Small intestine (tissue), 7 donors: ENCODE measurements at regions not wholly inside any gene's neighbourhood (a gene's known extent, or its start where the extent isn't known, plus 50 kb on each side); places are given as distances from the start of the nearest gene placed in this dataset.
"Not testable (repeated sequence)": the region's sequence is repeated elsewhere in the genome, so short reads cannot be mapped to it uniquely, and the experiment has no call there.

Experiments
- DNase-seq, 2 donors: peaks; one replicate each; pipeline versions ENCODE4 v3.0.0 to v3.0.0-alpha.2; 2013
- FAIRE-seq: peaks from 2 replicates; lab custom pipeline; 2012; peaks lifted over from hg19 to GRCh38; lab: Jason Lieb, UNC
- H3K27ac ChIP-seq, 3 donors: one replicate each; pipeline ENCODE4 v1.5.1; 2013; ENCODE audit warnings: low read length in 2 of 3, mild to moderate bottlenecking in 2 of 3, control low read depth in 1 of 3, inconsistent platforms in 1 of 3, low read depth in 1 of 3, moderate library complexity in 1 of 3
- H3K27me3 ChIP-seq, 3 donors: one replicate each; pipeline ENCODE4 v1.6.1; 2013; ENCODE audit warnings: low read length in 3 of 3, inconsistent platforms in 1 of 3; ENCODE audit not compliant: control insufficient read depth in 3 of 3, insufficient read depth in 3 of 3
- H3K36me3 ChIP-seq, 3 donors: one replicate each; pipeline ENCODE4 v1.6.1; 2013; ENCODE audit warnings: low read length in 3 of 3, inconsistent platforms in 1 of 3, low read depth in 1 of 3, mild to moderate bottlenecking in 1 of 3, moderate library complexity in 1 of 3; ENCODE audit not compliant: control insufficient read depth in 3 of 3, insufficient read depth in 2 of 3
- H3K4me1 ChIP-seq, 3 donors: one replicate each; pipeline ENCODE4 v1.6.1; 2013; ENCODE audit warnings: low read length in 2 of 3, inconsistent platforms in 1 of 3, low read depth in 1 of 3, mild to moderate bottlenecking in 1 of 3, moderate library complexity in 1 of 3; ENCODE audit not compliant: control insufficient read depth in 3 of 3, insufficient read depth in 2 of 3
- H3K4me3 ChIP-seq, 3 donors: one replicate each; pipeline ENCODE4 v1.5.1; 2013; ENCODE audit warnings: low read length in 3 of 3, control low read depth in 1 of 3, inconsistent platforms in 1 of 3, low read depth in 1 of 3, mild to moderate bottlenecking in 1 of 3, moderate library complexity in 1 of 3
- H3K9me3 ChIP-seq, 2 donors: one replicate each; pipeline ENCODE4 v1.6.1; 2013; ENCODE audit warnings: low read depth in 1 of 2, low read length in 1 of 2; ENCODE audit not compliant: control insufficient read depth in 2 of 2, insufficient read depth in 1 of 2
- WGBS, 3 donors: extraction: QIAGEN DNeasy Blood & Tissue Kit; methylation state at CpG; one replicate each; pipeline ENCODE4 v1.1.7; 2013; 5-methylcytosine and 5-hydroxymethylcytosine counted together
- donor health status: healthy with polysubstance abuse.
- donor health status: control.
- donor health status: control.
- donor health status: Bipolar disorder and iron deficiency.
- donor health status: healthy.

DNA sequence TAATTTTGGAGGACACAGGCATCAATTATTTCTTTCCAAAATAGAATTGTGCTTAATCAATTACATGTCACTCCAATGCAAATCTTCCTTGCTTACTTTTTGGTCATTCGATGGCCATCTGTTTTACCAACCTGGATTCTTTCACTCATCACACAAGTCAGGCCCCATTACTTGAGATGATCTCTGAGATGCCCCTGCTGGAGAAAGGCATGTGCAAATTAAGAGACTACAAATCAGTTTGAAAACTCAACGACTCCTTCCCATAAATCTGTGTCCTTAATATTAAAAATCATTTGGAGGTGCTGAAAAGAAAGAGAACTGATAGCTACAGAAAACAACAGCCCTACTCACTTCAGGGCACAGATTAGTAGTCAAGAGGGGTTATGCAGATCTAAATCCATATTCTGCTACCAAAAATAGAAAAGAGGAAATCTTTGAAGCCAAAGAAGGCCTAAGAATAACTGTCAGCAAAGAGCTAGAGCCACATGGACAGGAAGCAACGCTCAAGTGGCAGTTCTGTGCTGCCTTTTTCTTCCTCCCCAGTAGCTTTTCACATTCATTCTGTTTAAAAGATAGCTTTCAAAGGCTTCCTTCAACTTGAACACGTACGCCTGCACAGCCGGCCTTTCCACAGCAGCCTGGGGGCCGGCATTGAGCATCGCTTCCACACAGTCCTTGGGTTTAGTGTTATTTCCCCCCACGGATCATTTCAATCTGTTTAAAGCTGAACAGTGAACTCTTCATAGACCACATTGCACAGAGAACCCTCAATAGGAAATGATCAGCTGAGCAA is 79.3 kb upstream of the MAP3K1 start:
- Histone ChIP-seq H3K27me3 (no peaks in the 10 kb centered on the region), H3K4me3 (no peak overlapping the region), H3K36me3 (no peaks in the 10 kb centered on the region), H3K27ac (no peak overlapping the region), H3K9me3 (no peaks in the 10 kb centered on the region), H3K4me1 (peaks cover 0 to 4% (median 0%) of the 10 kb centered on the region in 3 donors)
- FAIRE-seq (no peak), DNase-seq (no peak)
- WGBS, 3 donors: 48 to 86% (median 67%) methylated on average over 9 of the region's 9 CpGs

DNA sequence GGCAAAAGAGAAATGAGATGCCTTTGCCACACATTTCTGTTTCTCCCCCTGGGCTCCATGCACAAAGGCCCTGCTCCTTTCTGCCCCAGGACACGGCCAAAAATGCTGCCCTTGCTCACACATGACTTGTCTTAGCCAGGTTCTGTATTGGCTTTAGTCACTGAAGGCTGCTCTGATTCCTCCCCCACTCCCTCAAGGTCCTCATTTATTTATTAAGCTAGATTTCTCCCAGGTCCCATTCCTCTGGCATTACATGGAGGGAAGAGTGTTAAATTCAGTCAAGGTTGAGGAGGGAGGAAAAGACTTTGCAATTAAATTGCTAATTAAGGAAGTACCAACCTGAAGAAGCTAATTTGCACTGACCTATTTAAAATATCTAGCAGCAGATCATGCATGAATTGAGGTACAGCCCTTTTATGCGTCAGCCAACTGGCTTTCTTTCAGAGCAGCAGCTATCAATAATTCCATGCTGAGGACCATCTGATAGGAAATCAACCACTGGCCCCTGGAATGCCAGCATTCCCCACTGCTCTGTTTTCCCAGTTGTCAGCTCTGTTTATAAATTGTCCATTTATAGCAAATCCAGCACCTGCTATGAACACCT is 81.2 kb upstream of the MAP3K1 start:
- no peak overlapping the region for H3K27ac ChIP-seq
- peaks cover 0 to 4% (median 0%) of the 10 kb centered on the region in 3 donors for H3K4me1 ChIP-seq
- H3K36me3 ChIP-seq: no peaks in the 10 kb centered on the region
- DNase-seq: no peak
- H3K27me3 ChIP-seq: no peaks in the 10 kb centered on the region
- H3K4me3 ChIP-seq: no peak overlapping the region
- 60 to 68% (median 67%) methylated on average over 2 of the region's 2 CpGs for WGBS, 3 donors
- H3K9me3 ChIP-seq: no peaks in the 10 kb centered on the region
- FAIRE-seq: no peak

DNA sequence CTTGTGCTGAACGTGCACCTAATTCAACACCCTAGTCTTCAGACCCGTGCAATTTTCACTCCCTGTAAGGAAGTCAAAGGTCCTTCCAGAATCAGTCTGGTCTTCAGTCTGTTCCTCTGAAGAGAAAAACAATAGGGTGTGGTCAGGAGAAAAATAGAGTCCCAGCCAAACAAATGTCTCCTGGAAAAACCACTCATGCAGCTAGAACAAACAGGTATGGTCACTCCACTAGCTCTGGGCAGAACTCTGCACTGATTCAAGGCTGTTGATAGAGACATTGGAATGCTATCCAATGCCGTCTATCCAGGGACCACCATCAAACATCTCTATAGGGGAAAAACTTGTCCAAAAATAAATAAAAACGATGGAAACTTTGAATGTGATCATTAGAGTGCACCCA is 81.8 kb upstream of the MAP3K1 start:
- Histone ChIP-seq H3K9me3 (no peaks in the 10 kb centered on the region), H3K27me3 (no peaks in the 10 kb centered on the region), H3K4me1 (peaks cover 0 to 4% (median 0%) of the 10 kb centered on the region in 3 donors), H3K27ac (no peak overlapping the region), H3K36me3 (no peaks in the 10 kb centered on the region), H3K4me3 (no peak overlapping the region)
- FAIRE-seq (no peak), DNase-seq (no peak)
- 60 to 62% (median 62%) methylated on average over 4 of the region's 4 CpGs for WGBS, 3 donors

DNA sequence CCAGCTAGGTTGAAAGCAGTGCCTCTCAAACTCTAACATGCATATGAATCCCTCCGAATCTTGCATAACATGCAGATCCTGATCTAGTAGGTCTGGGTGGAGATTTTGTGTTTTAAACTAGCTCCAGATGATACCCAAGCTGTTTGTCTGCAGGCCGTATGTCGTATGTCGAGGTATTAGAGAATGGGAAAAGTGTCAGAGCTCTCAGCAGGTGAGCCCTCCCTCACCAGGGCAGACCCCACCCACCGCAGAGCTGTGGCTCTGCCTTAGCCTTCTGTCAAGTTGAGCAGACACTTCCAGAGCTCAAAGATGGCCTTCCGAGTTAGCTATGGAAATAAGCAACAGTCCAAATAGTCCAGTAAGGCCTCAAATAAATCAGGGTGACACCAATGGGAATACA is 83.2 kb upstream of the MAP3K1 start:
- Histone ChIP-seq H3K27me3 (no peaks in the 10 kb centered on the region), H3K36me3 (no peaks in the 10 kb centered on the region), H3K4me3 (no peak overlapping the region), H3K4me1 (peaks cover 0 to 4% (median 0%) of the 10 kb centered on the region in 3 donors), H3K9me3 (no peaks in the 10 kb centered on the region), H3K27ac (no peak overlapping the region)
- FAIRE-seq (no peak), DNase-seq (no peak)
- 92 to 94% (median 94%) methylated on average over 6 of the region's 6 CpGs for WGBS, 3 donors

DNA sequence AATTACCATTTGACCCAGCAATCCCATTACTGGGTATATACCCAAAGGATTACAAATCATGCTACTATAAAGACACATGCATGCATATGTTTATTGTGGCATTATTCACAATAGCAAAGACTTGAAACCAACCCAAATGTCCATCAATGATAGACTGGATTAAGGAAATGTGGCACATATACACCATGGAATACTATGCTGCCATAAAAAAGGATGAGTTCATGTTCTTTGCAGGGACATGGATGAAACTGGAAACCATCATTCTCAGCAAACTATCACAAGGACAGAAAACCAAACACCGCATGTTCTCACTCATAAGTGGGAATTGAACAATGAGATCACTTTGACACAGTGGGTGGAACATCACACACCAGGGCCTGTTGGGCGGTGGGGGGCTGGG is 83.9 kb upstream of the MAP3K1 start:
- not testable (repeated sequence) for FAIRE-seq, H3K4me3 ChIP-seq, DNase-seq, H3K27me3 ChIP-seq, H3K9me3 ChIP-seq, H3K36me3 ChIP-seq, H3K27ac ChIP-seq, H3K4me1 ChIP-seq
- 96 to 100% (median 97%) methylated on average over 2 of the region's 2 CpGs for WGBS, 3 donors

DNA sequence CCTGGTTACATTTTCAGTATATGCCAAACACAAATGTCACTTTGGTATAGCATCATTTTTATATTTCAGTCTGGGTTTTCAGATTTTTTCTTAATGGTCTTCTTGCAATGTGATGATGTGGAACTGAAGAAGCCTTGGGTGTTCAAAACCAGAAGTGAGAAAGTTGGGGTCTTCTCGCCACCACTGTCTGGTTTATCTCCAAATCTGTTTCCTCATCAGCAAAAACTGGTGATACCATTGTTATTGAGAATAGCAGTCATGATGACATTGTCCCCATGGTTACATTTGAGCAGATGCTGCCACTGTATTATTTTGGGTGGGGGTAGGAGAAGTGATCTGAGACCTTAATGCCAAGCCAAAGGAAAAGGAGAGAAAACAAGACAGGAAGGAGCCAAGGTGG is 85.9 kb upstream of the MAP3K1 start:
- H3K9me3 ChIP-seq: no peaks in the 10 kb centered on the region
- no peaks in the 10 kb centered on the region for H3K27me3 ChIP-seq
- no peaks in the 10 kb centered on the region for H3K36me3 ChIP-seq
- H3K4me1 ChIP-seq: no peaks in the 10 kb centered on the region
- 76 to 88% (median 78%) methylated on average over 1 of the region's 1 CpG for WGBS, 3 donors
- DNase-seq (no peak), FAIRE-seq (no peak)
- H3K4me3 ChIP-seq: no peak overlapping the region
- H3K27ac ChIP-seq: no peak overlapping the region

DNA sequence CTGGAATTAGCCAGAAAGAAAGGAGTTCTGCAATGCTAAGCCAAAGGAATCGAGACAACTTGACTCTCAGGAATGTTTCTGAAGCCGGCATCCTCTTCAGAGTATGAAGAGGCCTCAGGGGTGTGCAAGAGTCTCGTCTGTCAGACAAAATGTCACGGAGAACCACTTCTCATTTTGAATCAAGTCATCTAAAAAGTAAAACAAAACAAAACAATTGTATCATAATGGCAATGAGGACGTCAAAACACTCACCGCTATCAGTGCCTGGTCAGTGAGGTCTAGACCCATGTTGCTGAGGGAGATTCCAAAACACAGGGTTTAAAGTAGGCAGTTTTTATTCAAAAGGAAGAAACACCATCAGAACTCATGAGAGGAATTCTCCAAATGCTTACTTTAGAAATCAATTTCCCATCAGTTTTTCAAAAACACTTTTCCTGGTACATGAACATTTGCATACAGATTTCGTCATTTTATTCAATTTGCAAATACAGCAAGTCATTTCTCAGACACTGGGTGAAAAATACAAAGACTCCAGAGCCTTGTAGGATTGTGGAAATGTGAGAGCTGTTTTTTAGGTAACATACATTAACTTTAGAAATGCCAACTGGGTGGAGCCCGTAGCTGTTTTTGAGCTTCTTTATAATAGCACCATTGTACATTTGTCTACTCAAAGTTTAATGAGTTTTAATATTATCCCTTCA is 89.5 kb upstream of the MAP3K1 start:
- Histone ChIP-seq H3K9me3 (no peaks in the 10 kb centered on the region), H3K4me3 (no peak overlapping the region), H3K4me1 (no peaks in the 10 kb centered on the region), H3K27me3 (no peaks in the 10 kb centered on the region), H3K27ac (no peak overlapping the region), H3K36me3 (no peaks in the 10 kb centered on the region)
- FAIRE-seq (no peak), DNase-seq (no peak)
- WGBS, 3 donors: 71 to 79% (median 77%) methylated on average over 8 of the region's 8 CpGs

DNA sequence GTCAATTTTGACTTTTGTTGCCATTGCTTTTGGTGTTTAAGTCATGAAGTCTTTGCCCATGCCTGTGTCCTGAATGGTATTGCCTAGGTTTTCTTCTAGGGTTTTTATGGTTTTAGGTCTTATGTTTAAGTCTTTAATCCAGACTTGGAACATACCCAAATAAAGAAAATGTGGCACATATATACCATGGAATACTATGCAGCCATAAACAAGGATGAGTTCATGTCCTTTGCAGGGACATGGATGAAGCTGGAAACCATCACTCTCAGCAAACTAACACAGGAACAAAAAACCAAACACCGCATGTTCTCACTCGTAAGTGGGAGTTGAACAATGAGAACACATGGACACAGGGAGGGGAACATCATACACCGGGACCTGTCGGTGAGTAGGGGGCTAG is 90.5 kb upstream of the MAP3K1 start:
- H3K36me3 ChIP-seq, H3K27ac ChIP-seq, H3K27me3 ChIP-seq, DNase-seq, FAIRE-seq, H3K4me3 ChIP-seq, H3K9me3 ChIP-seq, H3K4me1 ChIP-seq: not testable (repeated sequence)
- WGBS, 3 donors: 99 to 100% (median 99%) methylated on average over 3 to 4 of the region's 4 CpGs
